SHP77 treated with DMSO at 0.1 percent for 48 hours (cell line): ENCODE measurements at regions not wholly inside any gene's neighbourhood (a gene's known extent, or its start where the extent isn't known, plus 50 kb on each side); places are given as distances from the start of the nearest gene placed in this dataset.
"Not testable (repeated sequence)": the region's sequence is repeated elsewhere in the genome, so short reads cannot be mapped to it uniquely, and the experiment has no call there.

Experiments used
- DNase-seq: peaks from one replicate; lab custom pipeline; 2025; lab: John Stamatoyannopoulos, UW

DNA sequence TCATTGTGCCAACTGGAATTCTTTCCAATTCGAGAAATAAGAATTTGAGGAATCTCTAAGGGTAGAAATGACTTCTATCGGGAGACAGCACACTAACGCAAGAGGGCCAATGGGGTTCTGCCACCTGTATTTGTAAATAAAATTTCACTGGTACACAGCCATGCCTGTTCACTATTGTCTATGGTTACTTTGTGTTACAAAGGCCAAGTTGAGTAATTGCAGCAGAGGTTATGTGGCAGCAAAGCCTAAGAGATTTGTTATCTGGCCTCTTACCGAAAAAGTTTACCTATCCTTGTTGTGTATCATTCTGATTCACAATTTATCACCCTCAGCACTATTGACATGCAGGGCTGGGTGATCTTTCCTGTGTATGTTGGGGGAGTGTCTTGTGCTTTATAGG, 278.0 kb downstream of the KLF5 start:
- no peak for DNase-seq

- no peak for DNase-seq
These were observed 277.1 kb downstream of the KLF5 start for GRCh38 chr13:73335944-73336343.

DNA sequence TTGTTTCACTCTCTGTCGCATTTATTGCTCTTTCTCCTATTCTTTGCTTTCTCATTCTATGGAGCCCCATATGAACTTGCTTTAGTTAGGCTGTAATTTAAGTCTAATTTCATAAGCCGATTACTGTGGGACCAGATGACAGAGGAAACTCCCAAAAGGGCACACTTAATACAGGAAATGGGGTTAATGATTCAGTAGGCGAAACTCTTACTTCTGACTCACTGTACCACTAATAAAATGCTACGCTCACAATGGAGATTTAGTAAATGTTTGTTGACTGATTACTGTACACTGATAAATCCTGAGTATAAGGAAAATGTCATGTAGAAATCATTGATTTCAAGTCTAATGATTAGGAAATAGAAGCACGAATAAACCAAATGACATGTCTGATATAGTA, 276.4 kb downstream of the KLF5 start:
- DNase-seq, result no peak

- no peak for DNase-seq
These were observed 275.6 kb downstream of the KLF5 start for GRCh38 chr13:73334445-73334844.

DNA sequence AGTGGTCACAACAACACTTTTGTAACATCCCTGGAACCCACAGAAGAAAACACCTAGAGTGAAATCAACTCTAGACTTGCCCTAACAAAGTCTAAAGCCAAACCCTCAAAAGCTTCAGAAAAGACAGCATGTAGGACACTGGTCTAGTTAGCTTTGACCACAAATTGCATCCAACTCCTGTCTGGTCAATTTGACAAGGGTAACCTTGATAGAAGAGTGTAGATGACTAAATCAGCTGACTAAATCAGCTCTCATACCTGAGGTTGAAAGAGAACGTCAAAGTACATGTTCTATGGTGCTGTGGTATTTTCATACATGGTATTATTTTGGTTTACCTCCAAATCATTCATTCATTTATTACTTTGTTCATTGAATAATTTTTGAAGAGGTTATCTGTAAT, 272.8 kb downstream of the KLF5 start:
- no peak for DNase-seq

GRCh38 chr13:73329355-73329754, 270.6 kb downstream of the KLF5 start:
- no peak for DNase-seq

GRCh38 chr13:73327579-73327978, 268.8 kb downstream of the KLF5 start:
- no peak for DNase-seq

GRCh38 chr13:73325723-73326558, 267.1 kb downstream of the KLF5 start:
- no peak for DNase-seq

DNA sequence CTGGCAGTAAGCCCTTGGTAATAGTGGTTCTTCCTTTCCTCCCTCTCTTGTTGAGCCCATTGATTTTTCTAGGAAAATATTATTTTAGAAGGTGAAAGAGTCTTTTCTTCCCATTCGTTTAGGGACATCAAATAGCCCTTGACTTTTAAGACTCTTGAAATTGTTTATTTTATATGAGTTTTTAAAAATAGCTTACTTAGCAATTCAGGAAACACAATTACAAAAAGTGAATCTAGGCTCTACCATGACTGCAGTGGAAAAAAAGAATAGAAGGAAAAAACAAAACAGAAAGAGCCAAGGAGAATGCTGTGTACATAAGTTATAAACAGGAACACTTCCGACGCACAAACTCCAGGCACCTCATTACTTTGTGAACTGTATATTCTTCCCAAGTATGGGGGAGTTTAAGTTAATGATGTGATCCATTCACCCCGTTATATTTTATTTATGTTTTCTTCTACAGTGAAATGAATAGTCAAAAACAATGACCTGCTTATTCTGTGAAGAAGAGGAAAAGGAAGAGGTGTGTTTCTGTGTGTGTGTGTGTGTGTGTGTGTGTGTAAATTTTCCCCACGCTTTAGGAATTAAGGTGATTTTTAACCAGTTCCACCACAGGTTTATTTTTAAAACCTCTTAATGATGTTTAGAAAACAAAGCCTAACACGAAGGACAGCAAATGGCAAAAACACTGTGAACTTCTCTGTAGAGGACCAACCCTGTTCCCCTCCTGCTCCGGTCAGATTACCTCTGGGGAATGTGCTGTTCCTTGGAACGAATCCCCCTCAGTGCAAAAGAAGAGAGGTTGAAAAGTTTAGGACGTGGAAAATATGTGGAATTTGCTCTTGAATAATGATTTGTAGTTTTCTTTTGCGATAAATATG, 266.3 kb downstream of the KLF5 start:
- no peak for DNase-seq

- no peak for DNase-seq
These were observed 264.8 kb downstream of the KLF5 start for GRCh38 chr13:73323615-73324014.

- no peak for DNase-seq
These were observed 262.2 kb downstream of the KLF5 start for GRCh38 chr13:73321043-73321442.

DNA sequence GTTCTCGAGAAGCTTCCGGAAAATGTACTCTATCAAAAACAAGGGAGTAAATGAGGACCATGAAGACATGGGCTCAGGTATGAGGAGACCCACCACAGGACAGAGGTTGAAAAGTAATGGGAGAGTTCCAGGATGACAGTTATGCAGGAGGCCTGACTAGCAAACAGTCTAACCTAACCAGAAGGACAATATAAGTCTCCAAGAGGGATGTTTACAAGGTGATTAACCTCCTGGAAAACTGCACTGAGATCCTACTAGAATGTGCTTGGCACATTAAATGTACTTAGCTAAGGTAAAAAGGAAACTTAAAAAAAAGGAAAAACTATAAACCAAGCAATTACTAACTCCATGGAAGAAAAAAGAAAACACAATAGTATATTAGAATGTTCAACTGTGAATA, 258.3 kb downstream of the KLF5 start:
- no peak for DNase-seq

GRCh38 chr13:73310366-73310765, 251.6 kb downstream of the KLF5 start:
- DNase-seq, result no peak

- no peak for DNase-seq
These were observed 248.7 kb downstream of the KLF5 start for GRCh38 chr13:73307481-73307880.

DNA sequence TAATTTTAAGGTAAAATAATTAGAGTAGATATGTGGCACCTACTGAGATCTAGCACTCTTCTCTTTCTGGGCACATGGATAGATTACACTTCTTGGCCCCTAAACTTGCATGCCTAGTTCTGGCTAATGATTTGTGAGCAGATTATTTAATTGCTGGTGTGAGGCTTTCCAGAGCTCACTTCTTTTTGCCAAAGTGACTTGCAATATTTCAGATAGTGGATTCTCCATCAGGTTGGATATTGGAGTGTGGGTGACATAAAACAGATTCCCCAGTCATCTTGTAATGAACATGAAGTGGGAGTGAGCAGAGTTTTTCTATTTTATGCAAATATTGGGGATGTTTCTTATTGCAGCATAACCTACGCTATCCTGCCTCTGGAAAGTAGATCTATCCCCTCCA, 247.9 kb downstream of the KLF5 start:
- no peak for DNase-seq

GRCh38 chr13:73304442-73304841, 245.6 kb downstream of the KLF5 start:
- DNase-seq, result no peak

- DNase-seq, result no peak
These were observed 245.0 kb downstream of the KLF5 start for GRCh38 chr13:73303851-73304250.

DNA sequence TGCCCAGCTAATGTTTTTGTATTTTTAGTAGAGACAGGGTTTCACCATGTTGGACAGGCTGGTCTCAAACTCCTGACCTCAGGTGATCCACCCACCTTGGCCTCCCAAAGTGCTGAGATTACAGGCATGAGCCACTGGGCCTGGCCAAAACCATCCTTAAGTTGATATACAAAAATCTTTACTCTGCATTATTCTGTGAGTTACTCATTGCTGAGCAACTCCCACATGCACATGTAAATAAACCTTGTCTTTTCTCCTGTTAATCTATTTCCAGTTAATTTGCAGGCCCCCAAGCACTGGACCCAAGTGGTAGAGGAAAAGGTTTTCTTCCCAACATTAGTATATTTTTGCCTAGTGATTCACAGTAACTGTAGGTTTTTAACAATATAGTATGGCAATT, 242.8 kb downstream of the KLF5 start:
- DNase-seq, result not testable (repeated sequence)

DNA sequence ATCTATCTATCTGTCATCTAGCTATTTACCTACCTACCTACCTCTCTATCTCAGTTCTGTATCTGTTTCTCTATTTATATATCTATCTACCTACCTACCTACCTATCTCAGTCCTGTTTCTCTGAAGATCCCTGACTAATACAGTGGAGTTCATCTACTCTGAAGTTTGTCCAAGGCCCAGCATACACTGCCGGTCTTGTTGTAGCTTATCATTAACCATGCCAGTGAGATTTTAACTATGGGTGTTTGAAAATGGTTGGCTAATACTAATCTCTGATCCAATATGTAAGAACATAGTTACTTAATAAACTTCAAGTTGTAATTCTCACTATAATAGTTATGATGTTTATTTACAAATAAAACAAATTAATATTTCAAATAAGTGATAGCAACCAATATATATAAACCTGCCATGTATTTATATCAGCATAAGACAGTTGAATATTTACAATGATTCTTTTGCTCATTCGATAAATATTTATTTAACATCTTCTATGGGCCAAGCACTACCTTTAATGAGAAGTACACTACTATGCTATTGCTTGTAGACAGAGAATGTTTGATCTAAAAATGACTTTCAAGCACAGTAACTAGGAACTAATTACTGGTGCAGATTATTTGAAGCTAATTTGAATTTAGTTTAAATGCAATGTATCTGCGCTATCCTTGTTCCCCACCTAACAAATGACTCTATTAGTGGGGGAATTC, 242.1 kb downstream of the KLF5 start:
- no peak for DNase-seq

GRCh38 chr13:73299787-73300186, 241.0 kb downstream of the KLF5 start:
- no peak for DNase-seq

DNA sequence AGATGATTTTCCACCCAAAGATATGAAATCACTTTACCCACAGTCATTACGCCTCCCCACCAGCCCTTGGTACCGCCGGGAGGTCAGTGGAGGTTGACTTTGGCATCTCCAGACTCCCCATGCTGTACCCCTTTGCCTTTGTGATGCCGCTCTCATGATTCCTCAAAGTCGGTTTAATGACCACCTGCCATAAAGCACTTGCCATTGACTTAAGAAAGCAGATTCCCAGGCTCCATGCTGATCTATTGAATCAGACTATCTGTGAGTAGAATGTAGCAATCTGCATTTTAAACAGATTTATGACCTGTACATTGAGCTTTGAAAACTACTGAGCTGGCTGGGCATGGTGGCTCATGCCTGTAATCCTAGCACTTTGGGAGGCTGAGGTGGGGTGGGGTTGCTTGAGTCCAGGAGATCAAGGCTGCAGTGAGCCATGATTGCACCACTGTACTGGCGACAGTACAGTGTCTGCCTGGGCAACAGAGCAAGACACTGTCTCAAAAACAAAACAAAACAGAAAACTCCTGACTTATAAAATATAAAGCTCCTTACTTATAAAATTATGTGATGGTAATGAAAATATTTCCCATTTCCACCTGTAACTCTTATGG, 235.2 kb downstream of the KLF5 start:
- DNase-seq, result no peak

- DNase-seq, result no peak
These were observed 233.3 kb downstream of the KLF5 start for GRCh38 chr13:73292127-73292526.
